ENCODE measurements at regions not wholly inside any gene's neighbourhood (a gene's known extent, or its start where the extent isn't known, plus 50 kb on each side); places are given as distances from the start of the nearest gene placed in this dataset.

GRCh38 chr11:120011836-120012235 is 126.1 kb downstream of the TRIM29 start:
- Histone ChIP-seq H3K4me2 (ENCODE audit: insufficient read depth, low read length) (no peak overlapping the region), H3K79me2 (ENCODE audit: control insufficient read depth, insufficient read depth, low read length) (no peaks in the 10 kb centered on the region), H3K4me1 (ENCODE audit: control insufficient read depth, extremely low read depth, insufficient read depth, low read length) (no peaks in the 10 kb centered on the region), H3K27me3 (ENCODE audit: control insufficient read depth in 2 of 2, insufficient read depth in 2 of 2, low read length in 2 of 2) (no peaks in the 10 kb centered on the region), H4K20me1 (replicated peaks; ENCODE audit: control insufficient read depth, extremely low read depth, insufficient read depth, low read length) (no peaks in the 10 kb centered on the region), H2AFZ (ENCODE audit: low read depth, low read length) (no peak overlapping the region), H3K9me3 (replicated peaks; ENCODE audit: control insufficient read depth, insufficient read depth, low read length) (no peaks in the 10 kb centered on the region), H3K4me3 (replicated peaks in 1 of 3; ENCODE audit: insufficient read depth in 1 of 3, low read depth in 1 of 3, low read length in 3 of 3) (no peak overlapping the region), H3K27ac (ENCODE audit: insufficient read depth, low read depth, low read length) (no peak overlapping the region), H3K9me1 (replicated peaks; ENCODE audit: control insufficient read depth, extremely low read depth, insufficient read depth, low read length) (no peaks in the 10 kb centered on the region), H3K36me3 (ENCODE audit: control insufficient read depth in 2 of 2, extremely low read depth in 1 of 2, insufficient read depth in 2 of 2, low read length in 2 of 2) (no peaks in the 10 kb centered on the region), H3K9ac (replicated peaks; ENCODE audit: extremely low read depth, insufficient read depth, low read length) (no peak overlapping the region)
- dilution Hi-C loops (cut with MboI; ENCODE audit: extremely low pct_ligation_motif_present, low sequenced_read_pairs) = no loop called here
- TF ChIP-seq GATA2 (IDR thresholded peaks at IDR 0.05; ENCODE audit: insufficient read depth, insufficient read length, low read depth, low read length) = no peak
- TF ChIP-seq POLR2AphosphoS5 (IDR thresholded peaks at IDR 0.05; ENCODE audit: insufficient read depth, low read depth, low read length) = no peak
- no peak for TF ChIP-seq JUN (IDR thresholded peaks at IDR 0.05; ENCODE audit: borderline replicate concordance, insufficient read depth, insufficient read length, low read depth)
- TF ChIP-seq EZH2 (IDR thresholded peaks at IDR 0.05; ENCODE audit: borderline replicate concordance, low read depth, low read length, severe bottlenecking) = no peak
- TF ChIP-seq MAX (IDR thresholded peaks at IDR 0.05; ENCODE audit: insufficient read depth, insufficient read length) = no peak
- TF ChIP-seq POLR2A (IDR thresholded peaks at IDR 0.05; ENCODE audit: low read depth, low read length) = no peak
- TF ChIP-seq MYC (IDR thresholded peaks at IDR 0.05; ENCODE audit: low read depth, low read length) = no peak
- TF ChIP-seq CTCF (IDR thresholded peaks at IDR 0.05; ENCODE audit: extremely low read depth in 1 of 2, insufficient read depth in 1 of 2, low read depth in 1 of 2, low read length in 2 of 2) = no peak
- CTCF ChIA-PET = no interaction called here
- DNase-seq (ENCODE audit: low read depth, low spot score) (no peak), FAIRE-seq (no peak)
- POLR2A ChIA-PET = no interaction called here
- intact Hi-C loops (cut with micrococcal nuclease) = no loop called here
- BruUV-seq (replicated peaks) = no TSS peak

Measured in endothelial cell of umbilical vein (primary cell).